ENCODE measurements at regions not wholly inside any gene's neighbourhood (a gene's known extent, or its start where the extent isn't known, plus 50 kb on each side); places are given as distances from the start of the nearest gene placed in this dataset.

GRCh38 chr4:38605753-38606586, 58.0 kb upstream of the KLF3 start (continued):
- TF ChIP-seq YY1 (IDR thresholded peaks at IDR 0.05; ENCODE audit: borderline replicate concordance in 1 of 3, control insufficient read depth in 1 of 3, extremely low read depth in 1 of 3, insufficient read depth in 3 of 3, insufficient read length in 1 of 3, insufficient replicate concordance in 2 of 3, low read depth in 1 of 3, low read length in 2 of 3), result no peak
- no peak for TF ChIP-seq MCM5 (IDR thresholded peaks at IDR 0.05; ENCODE audit: low read depth)
- TF ChIP-seq ZNF354B (CRISPR knock-in tag; IDR thresholded peaks at IDR 0.05), result no peak
- TF ChIP-seq SP1 (CRISPR knock-in tag; IDR thresholded peaks at IDR 0.05), result no peak
- no peak for TF ChIP-seq HDGF (IDR thresholded peaks at IDR 0.05)
- no peak for TF ChIP-seq FOXJ2 (tag; IDR thresholded peaks at IDR 0.05)
- TF ChIP-seq, protein P1, sequence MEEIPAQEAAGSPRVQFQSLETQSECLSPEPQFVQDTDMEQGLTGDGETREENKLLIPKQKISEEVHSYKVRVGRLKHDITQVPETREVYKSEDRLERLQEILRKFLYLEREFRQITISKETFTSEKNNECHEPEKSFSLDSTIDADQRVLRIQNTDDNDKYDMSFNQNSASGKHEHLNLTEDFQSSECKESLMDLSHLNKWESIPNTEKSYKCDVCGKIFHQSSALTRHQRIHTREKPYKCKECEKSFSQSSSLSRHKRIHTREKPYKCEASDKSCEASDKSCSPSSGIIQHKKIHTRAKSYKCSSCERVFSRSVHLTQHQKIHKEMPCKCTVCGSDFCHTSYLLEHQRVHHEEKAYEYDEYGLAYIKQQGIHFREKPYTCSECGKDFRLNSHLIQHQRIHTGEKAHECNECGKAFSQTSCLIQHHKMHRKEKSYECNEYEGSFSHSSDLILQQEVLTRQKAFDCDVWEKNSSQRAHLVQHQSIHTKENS (CRISPR knock-in tag; IDR thresholded peaks at IDR 0.05), result no peak
- TF ChIP-seq YBX1 (IDR thresholded peaks at IDR 0.05), result no peak
- no peak for TF ChIP-seq ZNF740 (CRISPR knock-in tag; IDR thresholded peaks at IDR 0.05)
- TF ChIP-seq ZNF740 (tag; IDR thresholded peaks at IDR 0.05), result no peak
- no peak for TF ChIP-seq MCM3 (IDR thresholded peaks at IDR 0.05)
- TF ChIP-seq, protein P2, sequence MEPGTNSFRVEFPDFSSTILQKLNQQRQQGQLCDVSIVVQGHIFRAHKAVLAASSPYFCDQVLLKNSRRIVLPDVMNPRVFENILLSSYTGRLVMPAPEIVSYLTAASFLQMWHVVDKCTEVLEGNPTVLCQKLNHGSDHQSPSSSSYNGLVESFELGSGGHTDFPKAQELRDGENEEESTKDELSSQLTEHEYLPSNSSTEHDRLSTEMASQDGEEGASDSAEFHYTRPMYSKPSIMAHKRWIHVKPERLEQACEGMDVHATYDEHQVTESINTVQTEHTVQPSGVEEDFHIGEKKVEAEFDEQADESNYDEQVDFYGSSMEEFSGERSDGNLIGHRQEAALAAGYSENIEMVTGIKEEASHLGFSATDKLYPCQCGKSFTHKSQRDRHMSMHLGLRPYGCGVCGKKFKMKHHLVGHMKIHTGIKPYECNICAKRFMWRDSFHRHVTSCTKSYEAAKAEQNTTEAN (CRISPR knock-in tag; IDR thresholded peaks at IDR 0.05), result no peak
- TF ChIP-seq OTX1 (CRISPR knock-in tag; IDR thresholded peaks at IDR 0.05), result no peak
- no peak for TF ChIP-seq PYGO2 (tag; IDR thresholded peaks at IDR 0.05)
- TF ChIP-seq E2F8 (IDR thresholded peaks at IDR 0.05; ENCODE audit: low read depth, partially characterized antibody), result no peak
- peak; percentile 62 for TF ChIP-seq PKNOX1 (IDR thresholded peaks at IDR 0.05)
- no peak for TF ChIP-seq LEF1 (IDR thresholded peaks at IDR 0.05)
- TF ChIP-seq MTA3 (IDR thresholded peaks at IDR 0.05; ENCODE audit: borderline replicate concordance), result no peak
- TF ChIP-seq RCOR1 (IDR thresholded peaks at IDR 0.05; ENCODE audit: borderline replicate concordance in 1 of 2, low read depth in 2 of 2, low read length in 2 of 2), result no peak
- no peak for TF ChIP-seq ZKSCAN8 (CRISPR knock-in tag; IDR thresholded peaks at IDR 0.05)
- no peak for TF ChIP-seq GABPB2 (CRISPR knock-in tag; conservative IDR thresholded peaks at IDR 0.05)
- TF ChIP-seq DMBX1 (CRISPR knock-in tag; IDR thresholded peaks at IDR 0.05; ENCODE audit: borderline replicate concordance), result peak; percentile 45; the same call in 1 of the 2 replicates

Data from K562 (cell line).